ENCODE measurements at regions not wholly inside any gene's neighbourhood (a gene's known extent, or its start where the extent isn't known, plus 50 kb on each side); places are given as distances from the start of the nearest gene placed in this dataset.

DNA sequence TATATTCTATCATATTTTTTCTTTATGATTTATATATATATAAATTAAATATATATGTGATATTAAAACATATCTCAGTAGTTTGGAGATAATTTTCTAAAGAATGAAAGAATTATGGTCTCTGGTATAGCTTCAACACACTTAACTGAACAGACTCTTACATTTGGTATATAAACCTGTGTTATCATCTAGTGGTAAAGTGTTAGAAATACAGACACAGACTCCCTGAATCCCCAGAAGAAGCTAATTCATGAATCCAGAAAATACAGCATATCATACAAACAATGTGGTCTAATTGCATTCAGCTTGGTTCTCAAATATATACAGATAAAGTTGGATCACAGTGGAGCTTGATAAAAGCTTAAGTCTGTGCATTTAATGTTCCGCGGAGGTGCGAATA is 1100.4 kb downstream of the ROBO2 start:
- TF ChIP-seq CTCF (IDR thresholded peaks at IDR 0.05): no peak
- TF ChIP-seq POLR2A (IDR thresholded peaks at IDR 0.05): no peak

Data from adrenal gland (tissue), 5 donors.